Testis (tissue), 2 donors: ENCODE measurements at regions not wholly inside any gene's neighbourhood (a gene's known extent, or its start where the extent isn't known, plus 50 kb on each side); places are given as distances from the start of the nearest gene placed in this dataset.

ENCODE experiments used
- DNase-seq: peaks from one replicate; pipeline ENCODE4 v3.0.0-alpha.2; 2019
- H3K27ac ChIP-seq, 2 donors: fragments of 200-600 bp; sonication (generic); one replicate each; pipeline ENCODE4 v1.5.1; 2019
- H3K27me3 ChIP-seq: fragments of 200-600 bp; sonication (generic); one replicate; pipeline ENCODE4 v1.5.1; 2019
- H3K36me3 ChIP-seq: fragments of 200-600 bp; sonication (generic); one replicate; pipeline ENCODE4 v1.5.1; 2017; ENCODE audit warnings: low read depth; ENCODE audit errors: missing control alignments
- H3K4me1 ChIP-seq: fragments of 200-600 bp; sonication (generic); one replicate; pipeline ENCODE4 v1.5.1; 2019
- H3K4me3 ChIP-seq, 2 donors: fragments of 200-600 bp; sonication (generic); one replicate each; pipeline ENCODE4 v1.5.1; 2017 to 2019
- H3K9me3 ChIP-seq: fragments of 200-600 bp; sonication (generic); one replicate; pipeline ENCODE4 v1.5.1; 2017
- CTCF ChIP-seq, 3 experiments: fragments of 450-650 bp in 2 of 3; fragments of 200-600 bp in 1 of 3; sonication (generic) in 1 of 3; IDR thresholded peaks; one replicate each; pipeline ENCODE4 v1.5.1; 2016 to 2019; ENCODE audit warnings: antibody characterized with exemption in 3 of 3, mild to moderate bottlenecking in 2 of 3, moderate library complexity in 1 of 3
- POLR2A ChIP-seq: fragments of 450-650 bp; IDR thresholded peaks from one replicate; pipeline ENCODE4 v1.6.1; 2017; ENCODE audit warnings: antibody characterized with exemption, mild to moderate bottlenecking, moderate library complexity
- WGBS, 2 donors: methylation state at CpG; one replicate each; pipeline ENCODE4 v1.1.5; 2018; 5-methylcytosine and 5-hydroxymethylcytosine counted together
- intact Hi-C: fragments of 100-400 bp; cut with DNase I; formaldehyde crosslinking; loops from one replicate; pipeline ENCODE4 v1.15.1; 2023; ENCODE audit warnings: low total_unique reads

GRCh38 chr6:122207061-122207460 is 192.4 kb upstream of the HSF2 start:
- no peaks in the 10 kb centered on the region for H3K36me3 ChIP-seq
- intact Hi-C loops: no loop called here
- WGBS, 2 donors: 73 to 77% methylated on average over 2 of the region's 2 CpGs
- no peak for TF ChIP-seq POLR2A
- TF ChIP-seq CTCF (IDR thresholded peaks at IDR 0.05): no peak
- no peak overlapping the region for H3K4me3 ChIP-seq
- no peaks in the 10 kb centered on the region for H3K9me3 ChIP-seq
- no peak for DNase-seq
- no peak overlapping the region for H3K27ac ChIP-seq
- no peaks in the 10 kb centered on the region for H3K27me3 ChIP-seq
- H3K4me1 ChIP-seq: no peaks in the 10 kb centered on the region

- H3K27me3 ChIP-seq: no peaks in the 10 kb centered on the region
These were observed 191.7 kb upstream of the HSF2 start for GRCh38 chr6:122207794-122208193.

GRCh38 chr6:122214605-122215318 is 184.7 kb upstream of the HSF2 start:
- no peak overlapping the region for H3K27ac ChIP-seq
- intact Hi-C loops: no loop called here

More at GRCh38 chr6:122207794-122208193, 191.7 kb upstream of the HSF2 start:
- DNase-seq: no peak
- Histone ChIP-seq H3K9me3 (no peaks in the 10 kb centered on the region), H3K4me3 (no peak overlapping the region), H3K36me3 (no peaks in the 10 kb centered on the region), H3K27ac (no peak overlapping the region), H3K4me1 (no peaks in the 10 kb centered on the region)
- intact Hi-C loops: no loop called here
- TF ChIP-seq POLR2A (no peak), CTCF (IDR thresholded peaks at IDR 0.05) (no peak)

GRCh38 chr6:122220254-122220653 is 179.2 kb upstream of the HSF2 start:
- Histone ChIP-seq H3K4me3 (no peak overlapping the region), H3K36me3 (no peaks in the 10 kb centered on the region), H3K4me1 (no peaks in the 10 kb centered on the region), H3K9me3 (no peaks in the 10 kb centered on the region), H3K27ac (no peak overlapping the region), H3K27me3 (no peaks in the 10 kb centered on the region)
- DNase-seq: no peak
- WGBS, 2 donors: 94% methylated on average over 2 of the region's 2 CpGs
- TF ChIP-seq CTCF (IDR thresholded peaks at IDR 0.05) (no peak), POLR2A (no peak)
- intact Hi-C loops: no loop called here

More at GRCh38 chr6:122214605-122215318, 184.7 kb upstream of the HSF2 start:
- H3K27me3 ChIP-seq: no peaks in the 10 kb centered on the region
- H3K4me3 ChIP-seq: no peak overlapping the region
- no peaks in the 10 kb centered on the region for H3K9me3 ChIP-seq
- no peaks in the 10 kb centered on the region for H3K4me1 ChIP-seq
- 62 to 78% methylated on average over 3 of the region's 3 CpGs for WGBS, 2 donors
- no peak for TF ChIP-seq POLR2A
- no peak for TF ChIP-seq CTCF (IDR thresholded peaks at IDR 0.05)
- no peak for DNase-seq
- H3K36me3 ChIP-seq: no peaks in the 10 kb centered on the region

- DNase-seq: no peak
- Histone ChIP-seq H3K36me3 (no peaks in the 10 kb centered on the region), H3K9me3 (no peaks in the 10 kb centered on the region), H3K27me3 (no peaks in the 10 kb centered on the region), H3K27ac (no peak overlapping the region), H3K4me1 (no peaks in the 10 kb centered on the region), H3K4me3 (no peak overlapping the region)
- no peak for TF ChIP-seq CTCF (IDR thresholded peaks at IDR 0.05)
- no peak for TF ChIP-seq POLR2A
- 68 to 70% methylated on average over 3 of the region's 3 CpGs for WGBS, 2 donors
- intact Hi-C loops: no loop called here
These were observed 176.7 kb upstream of the HSF2 start for GRCh38 chr6:122222761-122223160.
